ENCODE measurements at regions not wholly inside any gene's neighbourhood (a gene's known extent, or its start where the extent isn't known, plus 50 kb on each side); places are given as distances from the start of the nearest gene placed in this dataset.

GRCh38 chr1:111556325-111557037 lies 53.0 kb upstream of the ADORA3 start:
- no peak overlapping the region for H3K4me2 ChIP-seq (ENCODE audit: low read length)
- no peak overlapping the region for H3K4me3 ChIP-seq (ENCODE audit: low read depth, low read length)
- H3K9ac ChIP-seq, result no peak overlapping the region
- no peaks in the 10 kb centered on the region for H3K79me2 ChIP-seq
- H2AFZ ChIP-seq, result no peak overlapping the region
- H3K27me3 ChIP-seq (ENCODE audit: control insufficient read depth, insufficient read depth, low read length), result no peaks in the 10 kb centered on the region
- H3K27ac ChIP-seq, result no peak overlapping the region
- H3K4me1 ChIP-seq, result no peaks in the 10 kb centered on the region
- no peaks in the 10 kb centered on the region for H3K9me3 ChIP-seq (ENCODE audit: control insufficient read depth, low read length)
- H3K36me3 ChIP-seq (ENCODE audit: control insufficient read depth, insufficient read depth, low read length), result no peaks in the 10 kb centered on the region
- TF ChIP-seq CTCF (IDR thresholded peaks at IDR 0.05), result no peak

- no peak for TF ChIP-seq CTCF (IDR thresholded peaks at IDR 0.05)
- Histone ChIP-seq H3K4me2 (ENCODE audit: low read length) (no peak overlapping the region), H3K4me3 (ENCODE audit: low read depth, low read length) (no peak overlapping the region), H3K79me2 (no peaks in the 10 kb centered on the region), H2AFZ (peak overlapping the region; percentile 8), H3K4me1 (no peaks in the 10 kb centered on the region), H3K27ac (no peak overlapping the region), H3K9me3 (ENCODE audit: control insufficient read depth, low read length) (no peaks in the 10 kb centered on the region), H3K36me3 (ENCODE audit: control insufficient read depth, insufficient read depth, low read length) (no peaks in the 10 kb centered on the region), H3K9ac (no peak overlapping the region), H3K27me3 (ENCODE audit: control insufficient read depth, insufficient read depth, low read length) (no peaks in the 10 kb centered on the region)
These were observed 56.4 kb upstream of the ADORA3 start for GRCh38 chr1:111559736-111560279.

GRCh38 chr1:111561328-111561727 lies 57.9 kb upstream of the ADORA3 start:
- no peak overlapping the region for H3K4me2 ChIP-seq (ENCODE audit: low read length)
- no peaks in the 10 kb centered on the region for H3K36me3 ChIP-seq (ENCODE audit: control insufficient read depth, insufficient read depth, low read length)
- no peak overlapping the region for H3K9ac ChIP-seq
- H3K4me3 ChIP-seq (ENCODE audit: low read depth, low read length), result no peak overlapping the region
- no peak overlapping the region for H3K27ac ChIP-seq
- H3K9me3 ChIP-seq (ENCODE audit: control insufficient read depth, low read length), result no peaks in the 10 kb centered on the region
- no peak for TF ChIP-seq CTCF (IDR thresholded peaks at IDR 0.05)
- H3K4me1 ChIP-seq, result no peaks in the 10 kb centered on the region
- no peak overlapping the region for H2AFZ ChIP-seq
- no peaks in the 10 kb centered on the region for H3K27me3 ChIP-seq (ENCODE audit: control insufficient read depth, insufficient read depth, low read length)
- H3K79me2 ChIP-seq, result no peaks in the 10 kb centered on the region

GRCh38 chr1:111563619-111564018 lies 56.0 kb upstream of the RAP1A start:
- no peaks in the 10 kb centered on the region for H3K27me3 ChIP-seq (ENCODE audit: control insufficient read depth, insufficient read depth, low read length)
- no peak overlapping the region for H3K4me3 ChIP-seq (ENCODE audit: low read depth, low read length)
- H3K27ac ChIP-seq, result no peak overlapping the region
- H3K9me3 ChIP-seq (ENCODE audit: control insufficient read depth, low read length), result no peaks in the 10 kb centered on the region
- H3K4me2 ChIP-seq (ENCODE audit: low read length), result no peak overlapping the region
- no peaks in the 10 kb centered on the region for H3K79me2 ChIP-seq
- H3K4me1 ChIP-seq, result no peaks in the 10 kb centered on the region
- no peak overlapping the region for H3K9ac ChIP-seq
- no peak for TF ChIP-seq CTCF (IDR thresholded peaks at IDR 0.05)
- no peaks in the 10 kb centered on the region for H3K36me3 ChIP-seq (ENCODE audit: control insufficient read depth, insufficient read depth, low read length)
- no peak overlapping the region for H2AFZ ChIP-seq

GRCh38 chr1:111565079-111565478 lies 54.5 kb upstream of the RAP1A start:
- no peak for TF ChIP-seq CTCF (IDR thresholded peaks at IDR 0.05)
- Histone ChIP-seq H3K36me3 (ENCODE audit: control insufficient read depth, insufficient read depth, low read length) (no peaks in the 10 kb centered on the region), H3K9ac (no peak overlapping the region), H3K4me3 (ENCODE audit: low read depth, low read length) (no peak overlapping the region), H3K9me3 (ENCODE audit: control insufficient read depth, low read length) (no peaks in the 10 kb centered on the region), H3K4me1 (peaks cover 2% of the 10 kb centered on the region), H3K79me2 (no peaks in the 10 kb centered on the region), H3K27me3 (ENCODE audit: control insufficient read depth, insufficient read depth, low read length) (no peaks in the 10 kb centered on the region), H3K4me2 (ENCODE audit: low read length) (no peak overlapping the region), H2AFZ (no peak overlapping the region), H3K27ac (no peak overlapping the region)
